ENCODE measurements at regions not wholly inside any gene's neighbourhood (a gene's known extent, or its start where the extent isn't known, plus 50 kb on each side); places are given as distances from the start of the nearest gene placed in this dataset.
A peak's percentile ranks its signal among the peaks of the same experiment; 100 is the strongest.
"Not testable (repeated sequence)": the region's sequence is repeated elsewhere in the genome, so short reads cannot be mapped to it uniquely, and the experiment has no call there.

GRCh38 chr15:85196697-85197096 is 183.7 kb upstream of the AKAP13 start:
- CTCF ChIA-PET; H3K4me1 ChIP-seq (ENCODE audit: insufficient read depth, low read length); POLR2A ChIA-PET (ENCODE audit: unreplicated experiment); ATAC-seq; H4K20me1 ChIP-seq (ENCODE audit: low read length); H3K4me2 ChIP-seq (ENCODE audit: low read length); H2AFZ ChIP-seq (ENCODE audit: low read length); intact Hi-C loops (cut with micrococcal nuclease); H3K27ac ChIP-seq (ENCODE audit: low read length); H3K9ac ChIP-seq (ENCODE audit: low read length); H3F3A ChIP-seq (ENCODE audit: low read length, unreplicated experiment); H3K4me3 ChIP-seq (ENCODE audit: low read length); H3K27me3 ChIP-seq (ENCODE audit: low read length); H3K36me3 ChIP-seq (ENCODE audit: low read depth, low read length); H3K9me2 ChIP-seq (replicated peaks; ENCODE audit: low read length); H3K79me2 ChIP-seq (ENCODE audit: low read length); H3K9me3 ChIP-seq (ENCODE audit: low read length); BruUV-seq (replicated peaks); DNase-seq: not testable (repeated sequence)

GRCh38 chr15:85197582-85197981 is 182.8 kb upstream of the AKAP13 start:
- H3K27me3 ChIP-seq (ENCODE audit: low read length); H3K27ac ChIP-seq (ENCODE audit: low read length); ATAC-seq; H3F3A ChIP-seq (ENCODE audit: low read length, unreplicated experiment); POLR2A ChIA-PET (ENCODE audit: unreplicated experiment); H3K4me1 ChIP-seq (ENCODE audit: insufficient read depth, low read length); BruUV-seq (replicated peaks); H2AFZ ChIP-seq (ENCODE audit: low read length); H3K79me2 ChIP-seq (ENCODE audit: low read length); DNase-seq; intact Hi-C loops (cut with micrococcal nuclease); H3K9ac ChIP-seq (ENCODE audit: low read length); H3K4me3 ChIP-seq (ENCODE audit: low read length); H3K4me2 ChIP-seq (ENCODE audit: low read length); CTCF ChIA-PET; H3K9me3 ChIP-seq (ENCODE audit: low read length); H4K20me1 ChIP-seq (ENCODE audit: low read length); H3K9me2 ChIP-seq (replicated peaks; ENCODE audit: low read length); H3K36me3 ChIP-seq (ENCODE audit: low read depth, low read length): not testable (repeated sequence)

- POLR2A ChIA-PET (ENCODE audit: unreplicated experiment); CTCF ChIA-PET; intact Hi-C loops (cut with micrococcal nuclease); H3K36me3 ChIP-seq (ENCODE audit: low read depth, low read length); BruUV-seq (replicated peaks); DNase-seq; H3K79me2 ChIP-seq (ENCODE audit: low read length); H4K20me1 ChIP-seq (ENCODE audit: low read length); H3K4me2 ChIP-seq (ENCODE audit: low read length); H3K9ac ChIP-seq (ENCODE audit: low read length); H3K27ac ChIP-seq (ENCODE audit: low read length); ATAC-seq; H3F3A ChIP-seq (ENCODE audit: low read length, unreplicated experiment); H3K4me3 ChIP-seq (ENCODE audit: low read length); H3K27me3 ChIP-seq (ENCODE audit: low read length); H3K9me2 ChIP-seq (replicated peaks; ENCODE audit: low read length); H2AFZ ChIP-seq (ENCODE audit: low read length); H3K9me3 ChIP-seq (ENCODE audit: low read length); H3K4me1 ChIP-seq (ENCODE audit: insufficient read depth, low read length): not testable (repeated sequence)
Observed at GRCh38 chr15:85198432-85198831, 182.0 kb upstream of the AKAP13 start.

- H3F3A ChIP-seq (ENCODE audit: low read length, unreplicated experiment); POLR2A ChIA-PET (ENCODE audit: unreplicated experiment); H3K79me2 ChIP-seq (ENCODE audit: low read length); H3K9ac ChIP-seq (ENCODE audit: low read length); H3K4me3 ChIP-seq (ENCODE audit: low read length); H3K36me3 ChIP-seq (ENCODE audit: low read depth, low read length); H3K4me2 ChIP-seq (ENCODE audit: low read length); DNase-seq; H3K4me1 ChIP-seq (ENCODE audit: insufficient read depth, low read length); H3K9me2 ChIP-seq (replicated peaks; ENCODE audit: low read length); H2AFZ ChIP-seq (ENCODE audit: low read length); H3K27me3 ChIP-seq (ENCODE audit: low read length); BruUV-seq (replicated peaks); intact Hi-C loops (cut with micrococcal nuclease); H3K27ac ChIP-seq (ENCODE audit: low read length); H3K9me3 ChIP-seq (ENCODE audit: low read length); H4K20me1 ChIP-seq (ENCODE audit: low read length); CTCF ChIA-PET: not testable (repeated sequence)
- peak; percentile 96 for ATAC-seq
Observed at GRCh38 chr15:85200215-85200614, 180.2 kb upstream of the AKAP13 start.

GRCh38 chr15:85201118-85201793 is 179.1 kb upstream of the AKAP13 start:
- H3K9me3 ChIP-seq (ENCODE audit: low read length); H3K79me2 ChIP-seq (ENCODE audit: low read length); H3K9me2 ChIP-seq (replicated peaks; ENCODE audit: low read length); H3K27me3 ChIP-seq (ENCODE audit: low read length); H3K27ac ChIP-seq (ENCODE audit: low read length); H3K36me3 ChIP-seq (ENCODE audit: low read depth, low read length); POLR2A ChIA-PET (ENCODE audit: unreplicated experiment); H4K20me1 ChIP-seq (ENCODE audit: low read length); DNase-seq; H3K4me1 ChIP-seq (ENCODE audit: insufficient read depth, low read length); H2AFZ ChIP-seq (ENCODE audit: low read length); intact Hi-C loops (cut with micrococcal nuclease); BruUV-seq (replicated peaks); H3F3A ChIP-seq (ENCODE audit: low read length, unreplicated experiment); ATAC-seq; H3K4me2 ChIP-seq (ENCODE audit: low read length); H3K9ac ChIP-seq (ENCODE audit: low read length); CTCF ChIA-PET; H3K4me3 ChIP-seq (ENCODE audit: low read length): not testable (repeated sequence)

GRCh38 chr15:85204481-85204880 is 175.9 kb upstream of the AKAP13 start:
- intact Hi-C loops (cut with micrococcal nuclease); H3K4me2 ChIP-seq (ENCODE audit: low read length); ATAC-seq; H3K79me2 ChIP-seq (ENCODE audit: low read length); H3F3A ChIP-seq (ENCODE audit: low read length, unreplicated experiment); H3K9ac ChIP-seq (ENCODE audit: low read length); H3K27ac ChIP-seq (ENCODE audit: low read length); H3K4me1 ChIP-seq (ENCODE audit: insufficient read depth, low read length); H3K4me3 ChIP-seq (ENCODE audit: low read length); H3K27me3 ChIP-seq (ENCODE audit: low read length); H3K9me2 ChIP-seq (replicated peaks; ENCODE audit: low read length); CTCF ChIA-PET; H3K9me3 ChIP-seq (ENCODE audit: low read length); H3K36me3 ChIP-seq (ENCODE audit: low read depth, low read length); DNase-seq; H4K20me1 ChIP-seq (ENCODE audit: low read length); POLR2A ChIA-PET (ENCODE audit: unreplicated experiment); H2AFZ ChIP-seq (ENCODE audit: low read length); BruUV-seq (replicated peaks): not testable (repeated sequence)

- H4K20me1 ChIP-seq (ENCODE audit: low read length); BruUV-seq (replicated peaks); H3K36me3 ChIP-seq (ENCODE audit: low read depth, low read length); H3K4me1 ChIP-seq (ENCODE audit: insufficient read depth, low read length); H3K9me3 ChIP-seq (ENCODE audit: low read length); H3F3A ChIP-seq (ENCODE audit: low read length, unreplicated experiment); H3K4me2 ChIP-seq (ENCODE audit: low read length); ATAC-seq; H3K9me2 ChIP-seq (replicated peaks; ENCODE audit: low read length); CTCF ChIA-PET; DNase-seq; H3K9ac ChIP-seq (ENCODE audit: low read length); intact Hi-C loops (cut with micrococcal nuclease); H3K27me3 ChIP-seq (ENCODE audit: low read length); H2AFZ ChIP-seq (ENCODE audit: low read length); POLR2A ChIA-PET (ENCODE audit: unreplicated experiment); H3K79me2 ChIP-seq (ENCODE audit: low read length); H3K27ac ChIP-seq (ENCODE audit: low read length): not testable (repeated sequence)
- peak overlapping the region; percentile 49; the same call in 1 of the 2 replicates for H3K4me3 ChIP-seq (ENCODE audit: low read length)
Observed at GRCh38 chr15:85233791-85234325, 146.5 kb upstream of the AKAP13 start.

Data from PC-3 (cell line).